CD14-positive monocyte (primary cell): ENCODE measurements at regions not wholly inside any gene's neighbourhood (a gene's known extent, or its start where the extent isn't known, plus 50 kb on each side); places are given as distances from the start of the nearest gene placed in this dataset.

ENCODE experiments used
- DNase-seq, 3 donors: peaks; one replicate each; pipeline ENCODE4 v3.0.0-alpha.2; 2011 to 2022
- H2AFZ ChIP-seq: 2 replicates; pipeline ENCODE4 v1.6.0; 2012; ENCODE audit warnings: mild to moderate bottlenecking, low read depth, low read length, inconsistent platforms; ENCODE audit not compliant: insufficient read depth, poor library complexity, severe bottlenecking
- H3K27ac ChIP-seq, 2 donors: 1 replicate in 1 of 2; 2 replicates in 1 of 2; pipeline ENCODE4 v1.5.1; 2012 to 2013; ENCODE audit warnings: low read length in 2 of 2, control low read depth in 1 of 2, inconsistent platforms in 1 of 2, low read depth in 1 of 2, mild to moderate bottlenecking in 1 of 2
- H3K27me3 ChIP-seq, 2 donors: one replicate each; pipeline versions ENCODE4 v1.6.0 to v1.6.1; 2011 to 2013; ENCODE audit warnings: low read length in 2 of 2; ENCODE audit not compliant: control insufficient read depth in 2 of 2, insufficient read depth in 2 of 2
- H3K36me3 ChIP-seq, 2 donors: replicated peaks in 1 of 2; 1 replicate in 1 of 2; 2 replicates in 1 of 2; pipeline versions ENCODE4 v1.5.1 to v1.6.1; 2012 to 2013; ENCODE audit warnings: low read length in 2 of 2, control low read depth in 1 of 2, inconsistent platforms in 1 of 2, mild to moderate bottlenecking in 1 of 2; ENCODE audit not compliant: insufficient read depth in 2 of 2, control insufficient read depth in 1 of 2
- H3K4me1 ChIP-seq, 2 donors: 1 replicate in 1 of 2; 2 replicates in 1 of 2; pipeline versions ENCODE4 v1.5.1 to v1.6.1; 2012 to 2013; ENCODE audit warnings: low read length in 2 of 2, control low read depth in 1 of 2, inconsistent platforms in 1 of 2, mild to moderate bottlenecking in 1 of 2, moderate library complexity in 1 of 2; ENCODE audit not compliant: insufficient read depth in 2 of 2, control insufficient read depth in 1 of 2
- H3K4me2 ChIP-seq: replicated peaks from 2 replicates; pipeline ENCODE3; 2012; ENCODE audit warnings: low read length, moderate library complexity, mild to moderate bottlenecking; ENCODE audit not compliant: poor library complexity, severe bottlenecking; ENCODE audit errors: extremely low read depth
- H3K4me3 ChIP-seq, 3 experiments: fragments of 200-600 bp in 1 of 3; sonication (generic) in 1 of 3; replicated peaks in 1 of 3; 1 replicate in 2 of 3; 2 replicates in 1 of 3; pipeline ENCODE4 v1.5.1; 2011 to 2013; ENCODE audit warnings: low read length in 3 of 3, mild to moderate bottlenecking in 3 of 3, control low read depth in 2 of 3, low read depth in 2 of 3, inconsistent platforms in 1 of 3, moderate library complexity in 1 of 3
- H3K79me2 ChIP-seq: 2 replicates; pipeline ENCODE4 v1.6.0; 2012; ENCODE audit warnings: mild to moderate bottlenecking, control low read depth, inconsistent platforms, low read length, moderate library complexity; ENCODE audit not compliant: insufficient read depth
- H3K9ac ChIP-seq: 2 replicates; pipeline ENCODE4 v1.6.0; 2017; ENCODE audit warnings: low read length, mild to moderate bottlenecking; ENCODE audit not compliant: insufficient read depth, poor library complexity, severe bottlenecking
- H3K9me3 ChIP-seq, 2 donors: replicated peaks in 1 of 2; 1 replicate in 1 of 2; 2 replicates in 1 of 2; pipeline versions ENCODE4 v1.5.1 to v1.6.1; 2012 to 2013; ENCODE audit warnings: low read length in 2 of 2, control low read depth in 1 of 2; ENCODE audit not compliant: control insufficient read depth in 1 of 2, insufficient read depth in 1 of 2
- H4K20me1 ChIP-seq: 2 replicates; pipeline ENCODE4 v1.6.0; 2012; ENCODE audit warnings: mild to moderate bottlenecking, low read length, control low read depth, moderate library complexity; ENCODE audit not compliant: insufficient read depth
- H3K27ac Mint-ChIP-seq, 7 donors: one replicate each; pipeline ENCODE4 v1.8.0; 2020; ENCODE audit warnings: mild to moderate bottlenecking in 7 of 7, mixed read lengths in 7 of 7, moderate library complexity in 6 of 7, inconsistent platforms in 2 of 7
- H3K27me3 Mint-ChIP-seq, 3 donors: one replicate each; pipeline ENCODE4 v1.8.0; 2021 to 2022; ENCODE audit warnings: low read depth in 3 of 3, mild to moderate bottlenecking in 3 of 3, mixed read lengths in 3 of 3, moderate library complexity in 3 of 3, inconsistent platforms in 1 of 3
- H3K36me3 Mint-ChIP-seq, 2 donors: one replicate each; pipeline ENCODE4 v1.8.0; 2020; ENCODE audit warnings: mixed read lengths in 2 of 2, inconsistent platforms in 1 of 2, mild to moderate bottlenecking in 1 of 2
- H3K4me1 Mint-ChIP-seq: one replicate; pipeline ENCODE4 v1.8.0; 2020; ENCODE audit warnings: mild to moderate bottlenecking, mixed read lengths
- H3K4me3 Mint-ChIP-seq, 2 donors: one replicate each; pipeline ENCODE4 v1.8.0; 2020; ENCODE audit warnings: mild to moderate bottlenecking in 2 of 2, mixed read lengths in 2 of 2, moderate library complexity in 1 of 2
- H3K9me3 Mint-ChIP-seq, 7 donors: one replicate each; pipeline ENCODE4 v1.8.0; 2020 to 2022; ENCODE audit warnings: mixed read lengths in 7 of 7, mild to moderate bottlenecking in 6 of 7, moderate library complexity in 6 of 7, inconsistent platforms in 2 of 7
- WGBS: methylation state at CpG from one replicate; pipeline ENCODE4 v1.1.5; 2013; ENCODE audit warnings: missing lambda C conversion rate; ENCODE audit not compliant: insufficient coverage; 5-methylcytosine and 5-hydroxymethylcytosine counted together
- intact Hi-C, 2 donors: fragments of 100-400 bp; cut with micrococcal nuclease; formaldehyde crosslinking; loops; one replicate each; pipeline versions ENCODE4 v1.15.0 to v1.15.1; 2023
- TF ChIP-seq, protein P1 (sequence below): fragments of 200-600 bp; IDR thresholded peaks from one replicate; pipeline ENCODE4 v1.8.0; 2022; ENCODE audit warnings: antibody characterized with exemption, mild to moderate bottlenecking

DNA sequence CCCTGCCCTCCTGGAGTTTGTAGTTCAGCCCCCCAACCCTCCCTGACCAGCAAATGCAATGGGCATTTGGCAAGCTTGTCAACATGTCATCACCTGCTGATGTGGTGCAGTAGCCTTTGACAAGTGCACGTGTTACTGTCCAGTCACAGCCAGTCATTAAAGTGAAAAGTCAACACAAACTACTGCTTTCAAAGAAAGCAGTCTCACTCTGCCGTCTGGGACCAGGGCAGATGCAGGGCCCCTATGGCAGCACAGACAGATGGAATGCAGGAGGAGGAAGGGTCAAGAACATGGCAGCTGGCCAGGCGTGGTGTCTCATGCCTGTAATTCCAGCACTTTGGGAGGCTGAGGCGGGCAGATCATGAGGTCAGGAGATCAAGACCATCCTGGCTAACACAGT, 222.4 kb upstream of the OSR1 start:
- Histone ChIP-seq H4K20me1 (no peaks in the 10 kb centered on the region), H3K9ac (no peak overlapping the region), H3K36me3 (no peaks in the 10 kb centered on the region), H3K9me3 (no peaks in the 10 kb centered on the region), H2AFZ (no peak overlapping the region), H3K27ac (no peak overlapping the region), H3K27me3 (no peaks in the 10 kb centered on the region), H3K4me3 (no peak overlapping the region), H3K79me2 (no peaks in the 10 kb centered on the region), H3K4me1 (no peaks in the 10 kb centered on the region), H3K4me2 (no peak overlapping the region)
- Mint-ChIP-seq H3K27me3 (peaks cover 0 to 2% (median 0%) of the 10 kb centered on the region in 3 donors), H3K36me3 (no peaks in the 10 kb centered on the region), H3K27ac (peak overlapping the region in 2 of 7 donors; percentile 11 to 15), H3K4me3 (no peak overlapping the region), H3K9me3 (peaks cover 0 to 5% (median 2%) of the 10 kb centered on the region in 7 donors), H3K4me1 (no peaks in the 10 kb centered on the region)
- WGBS = 73% methylated on average over 2 of the region's 4 CpGs
- TF ChIP-seq, protein P1, sequence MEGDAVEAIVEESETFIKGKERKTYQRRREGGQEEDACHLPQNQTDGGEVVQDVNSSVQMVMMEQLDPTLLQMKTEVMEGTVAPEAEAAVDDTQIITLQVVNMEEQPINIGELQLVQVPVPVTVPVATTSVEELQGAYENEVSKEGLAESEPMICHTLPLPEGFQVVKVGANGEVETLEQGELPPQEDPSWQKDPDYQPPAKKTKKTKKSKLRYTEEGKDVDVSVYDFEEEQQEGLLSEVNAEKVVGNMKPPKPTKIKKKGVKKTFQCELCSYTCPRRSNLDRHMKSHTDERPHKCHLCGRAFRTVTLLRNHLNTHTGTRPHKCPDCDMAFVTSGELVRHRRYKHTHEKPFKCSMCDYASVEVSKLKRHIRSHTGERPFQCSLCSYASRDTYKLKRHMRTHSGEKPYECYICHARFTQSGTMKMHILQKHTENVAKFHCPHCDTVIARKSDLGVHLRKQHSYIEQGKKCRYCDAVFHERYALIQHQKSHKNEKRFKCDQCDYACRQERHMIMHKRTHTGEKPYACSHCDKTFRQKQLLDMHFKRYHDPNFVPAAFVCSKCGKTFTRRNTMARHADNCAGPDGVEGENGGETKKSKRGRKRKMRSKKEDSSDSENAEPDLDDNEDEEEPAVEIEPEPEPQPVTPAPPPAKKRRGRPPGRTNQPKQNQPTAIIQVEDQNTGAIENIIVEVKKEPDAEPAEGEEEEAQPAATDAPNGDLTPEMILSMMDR = no peak
- intact Hi-C loops = no loop called here
- no peak for DNase-seq

DNA sequence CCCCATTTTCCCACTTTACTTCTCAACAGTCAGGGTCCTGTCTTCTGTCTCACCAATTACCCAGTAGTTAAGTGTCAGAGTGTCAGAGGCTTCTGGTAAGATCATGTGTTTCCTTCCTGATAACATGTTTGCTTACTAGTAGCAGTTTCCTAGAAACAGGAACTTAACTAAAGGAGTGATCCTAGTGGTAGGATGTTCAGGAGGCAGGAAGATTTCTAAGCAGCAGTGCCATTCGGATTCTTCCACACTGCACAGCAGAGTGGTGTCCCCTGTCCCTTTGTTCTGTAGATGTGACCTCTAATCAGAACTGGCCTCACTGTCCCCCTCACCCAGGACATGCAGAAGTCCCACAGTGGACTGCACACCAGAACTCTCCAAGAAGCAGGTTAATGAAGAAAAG, 221.8 kb upstream of the OSR1 start:
- Mint-ChIP-seq H3K27ac (no peak overlapping the region), H3K36me3 (no peaks in the 10 kb centered on the region), H3K9me3 (peaks cover 0 to 4% (median 1%) of the 10 kb centered on the region in 7 donors), H3K4me1 (no peaks in the 10 kb centered on the region), H3K27me3 (peaks cover 0 to 2% (median 0%) of the 10 kb centered on the region in 3 donors), H3K4me3 (no peak overlapping the region)
- Histone ChIP-seq H3K79me2 (no peaks in the 10 kb centered on the region), H2AFZ (no peak overlapping the region), H3K4me1 (no peaks in the 10 kb centered on the region), H3K27me3 (no peaks in the 10 kb centered on the region), H3K27ac (no peak overlapping the region), H3K4me2 (no peak overlapping the region), H3K36me3 (no peaks in the 10 kb centered on the region), H3K4me3 (no peak overlapping the region), H4K20me1 (no peaks in the 10 kb centered on the region), H3K9ac (no peak overlapping the region), H3K9me3 (no peaks in the 10 kb centered on the region)
- no CpG with 5 or more reads among the region's 1 CpG for WGBS
- DNase-seq = no peak
- intact Hi-C loops = no loop called here
- TF ChIP-seq, protein P1 = no peak
